Activated CD8-positive, alpha-beta memory T cell treated with anti-CD3 and anti-CD28 coated beads, Interleukin-2, amount 10 ng/mL, durations not matched to agents 7 days and 5 days (primary cell): ENCODE measurements at regions not wholly inside any gene's neighbourhood (a gene's known extent, or its start where the extent isn't known, plus 50 kb on each side); places are given as distances from the start of the nearest gene placed in this dataset.

Experiments used
- ATAC-seq: fragments of 150-1000 bp; cut with Tn5 transposase; one replicate; pipeline ENCODE4 v1.10.0; 2021; ENCODE audit warnings: moderate library complexity
- CTCF ChIA-PET: fragments of 350-600 bp; sonication (Branson Sonifier 250); formaldehyde crosslinking; loops from one replicate; lab custom pipeline; 2021; ENCODE audit warnings: antibody characterized with exemption; lab: Charles Lee
- DNase-seq: peaks from one replicate; pipeline ENCODE4 v3.0.0-alpha.2; 2020
- H3K27ac Mint-ChIP-seq: one replicate; pipeline ENCODE4 v1.8.0; 2021; ENCODE audit warnings: mild to moderate bottlenecking, mixed read lengths
- H3K27me3 Mint-ChIP-seq: one replicate; pipeline ENCODE4 v1.8.0; 2021; ENCODE audit warnings: mixed read lengths
- H3K36me3 Mint-ChIP-seq: one replicate; pipeline ENCODE4 v1.8.0; 2021; ENCODE audit warnings: mild to moderate bottlenecking, mixed read lengths
- H3K4me1 Mint-ChIP-seq: one replicate; pipeline ENCODE4 v1.8.0; 2021; ENCODE audit warnings: mixed read lengths
- H3K4me3 Mint-ChIP-seq: one replicate; pipeline ENCODE4 v1.8.0; 2021; ENCODE audit warnings: mild to moderate bottlenecking, moderate library complexity, mixed read lengths
- H3K9me3 Mint-ChIP-seq: one replicate; pipeline ENCODE4 v1.8.0; 2022; ENCODE audit warnings: low read depth, mixed read lengths

DNA sequence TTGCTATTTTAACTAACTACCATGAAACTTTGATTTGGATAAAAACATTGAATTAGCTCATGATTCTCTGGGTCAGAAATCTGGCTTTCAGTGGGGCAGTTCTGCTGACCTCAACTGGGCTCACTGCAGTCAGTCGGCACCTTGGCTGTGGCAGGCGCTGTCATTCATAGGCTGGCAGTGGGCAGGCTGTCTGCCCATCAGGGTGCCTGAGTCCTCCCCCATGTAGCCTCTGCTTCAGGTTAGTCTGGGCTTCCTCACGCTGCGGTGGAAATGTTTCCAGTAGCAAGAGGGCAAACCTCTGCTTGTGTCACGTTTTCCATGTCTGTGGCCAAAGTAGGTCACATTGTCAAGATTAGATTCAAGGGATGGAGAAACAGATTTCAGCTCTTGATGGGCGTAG is 251.0 kb upstream of the TCF21 start:
- Mint-ChIP-seq H3K36me3 (no peaks in the 10 kb centered on the region), H3K4me1 (no peaks in the 10 kb centered on the region), H3K27ac (no peak overlapping the region), H3K9me3 (no peaks in the 10 kb centered on the region), H3K27me3 (no peaks in the 10 kb centered on the region), H3K4me3 (no peak overlapping the region)
- ATAC-seq (no peak), DNase-seq (no peak)
- CTCF ChIA-PET: no interaction called here

DNA sequence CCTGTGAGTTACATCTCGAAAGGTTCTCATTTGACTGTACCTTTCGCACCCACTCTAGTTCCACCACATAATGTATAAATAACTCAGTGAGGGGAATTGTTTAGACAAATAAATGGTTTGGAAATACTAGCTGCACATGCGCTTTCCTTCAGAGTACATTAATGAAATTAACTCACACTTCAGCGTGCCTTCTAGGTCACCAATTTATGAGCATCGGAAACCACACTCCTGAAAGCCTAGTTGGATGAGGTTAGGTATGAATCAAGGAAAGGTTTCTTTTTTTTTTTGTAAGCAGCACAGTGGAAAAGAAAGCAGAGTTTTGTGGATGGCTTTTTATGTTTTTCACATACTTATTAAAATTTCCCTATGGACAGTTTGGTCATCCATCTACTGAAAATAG is 247.8 kb upstream of the TCF21 start:
- H3K36me3 Mint-ChIP-seq: no peaks in the 10 kb centered on the region
- H3K4me1 Mint-ChIP-seq: no peaks in the 10 kb centered on the region

DNA sequence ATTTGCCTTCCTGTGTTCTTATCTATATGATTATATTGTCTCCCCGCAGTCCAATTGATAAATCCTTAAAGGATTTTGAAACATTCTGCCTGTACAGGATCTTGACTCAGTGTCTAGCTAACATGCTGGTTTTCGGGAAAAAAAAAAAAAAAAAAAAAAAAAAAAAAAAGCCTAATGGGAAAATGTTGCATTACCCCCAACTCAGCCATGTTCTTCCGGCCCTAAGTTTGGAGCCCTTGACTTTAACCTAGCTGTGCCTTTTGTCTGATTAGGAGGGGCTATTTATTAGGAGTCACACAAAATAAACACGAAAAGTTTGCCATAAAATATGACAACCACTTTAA is 244.4 kb upstream of the TCF21 start:
- Mint-ChIP-seq H3K9me3 (no peaks in the 10 kb centered on the region), H3K4me1 (no peaks in the 10 kb centered on the region), H3K27ac (no peak overlapping the region), H3K27me3 (no peaks in the 10 kb centered on the region), H3K36me3 (no peaks in the 10 kb centered on the region), H3K4me3 (no peak overlapping the region)
- ATAC-seq: no peak
- CTCF ChIA-PET: no interaction called here
- no peak for DNase-seq

More for the DNA sequence above, 247.8 kb upstream of the TCF21 start:
- H3K9me3 Mint-ChIP-seq: no peaks in the 10 kb centered on the region
- DNase-seq (no peak), ATAC-seq (no peak)
- no peak overlapping the region for H3K27ac Mint-ChIP-seq
- no peak overlapping the region for H3K4me3 Mint-ChIP-seq
- CTCF ChIA-PET: no interaction called here
- no peaks in the 10 kb centered on the region for H3K27me3 Mint-ChIP-seq

DNA sequence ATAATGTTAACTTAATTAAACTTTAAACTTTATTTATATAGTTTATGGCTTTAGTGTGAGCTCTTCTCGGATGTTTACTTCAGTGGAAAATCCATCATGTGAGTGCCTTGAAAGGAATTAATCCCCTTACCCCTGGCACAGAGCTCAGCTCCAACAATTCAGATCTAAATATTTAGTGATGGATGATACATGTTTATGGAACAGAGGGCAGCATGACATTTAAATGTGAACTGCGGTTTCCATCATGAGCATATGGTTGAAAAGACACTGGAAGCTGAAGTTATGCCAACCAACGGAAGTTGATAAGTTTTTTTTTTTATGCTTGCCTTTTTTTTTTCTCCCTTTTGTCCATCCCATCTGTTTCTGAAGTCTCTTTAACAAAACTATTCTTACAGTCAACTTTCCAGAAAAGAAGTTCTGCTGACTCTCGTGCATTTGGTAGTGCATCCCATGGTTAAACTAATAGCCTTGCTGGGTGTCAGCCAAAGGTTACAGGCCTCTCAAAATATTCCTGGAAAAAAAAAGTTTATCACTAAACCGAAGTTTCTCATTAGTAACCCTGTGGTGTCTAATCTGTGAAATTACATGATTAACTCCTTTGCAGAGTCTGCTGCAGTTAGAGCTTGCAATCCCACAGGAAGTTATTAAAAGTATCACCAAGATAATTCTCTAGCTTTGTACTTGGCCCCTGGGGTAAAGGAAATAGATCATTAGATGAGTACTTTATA is 243.9 kb upstream of the TCF21 start:
- DNase-seq (no peak), ATAC-seq (no peak)
- H3K4me1 Mint-ChIP-seq: no peaks in the 10 kb centered on the region
- H3K9me3 Mint-ChIP-seq: no peaks in the 10 kb centered on the region
- H3K4me3 Mint-ChIP-seq: no peak overlapping the region
- CTCF ChIA-PET: no interaction called here
- no peaks in the 10 kb centered on the region for H3K36me3 Mint-ChIP-seq
- no peaks in the 10 kb centered on the region for H3K27me3 Mint-ChIP-seq
- no peak overlapping the region for H3K27ac Mint-ChIP-seq

DNA sequence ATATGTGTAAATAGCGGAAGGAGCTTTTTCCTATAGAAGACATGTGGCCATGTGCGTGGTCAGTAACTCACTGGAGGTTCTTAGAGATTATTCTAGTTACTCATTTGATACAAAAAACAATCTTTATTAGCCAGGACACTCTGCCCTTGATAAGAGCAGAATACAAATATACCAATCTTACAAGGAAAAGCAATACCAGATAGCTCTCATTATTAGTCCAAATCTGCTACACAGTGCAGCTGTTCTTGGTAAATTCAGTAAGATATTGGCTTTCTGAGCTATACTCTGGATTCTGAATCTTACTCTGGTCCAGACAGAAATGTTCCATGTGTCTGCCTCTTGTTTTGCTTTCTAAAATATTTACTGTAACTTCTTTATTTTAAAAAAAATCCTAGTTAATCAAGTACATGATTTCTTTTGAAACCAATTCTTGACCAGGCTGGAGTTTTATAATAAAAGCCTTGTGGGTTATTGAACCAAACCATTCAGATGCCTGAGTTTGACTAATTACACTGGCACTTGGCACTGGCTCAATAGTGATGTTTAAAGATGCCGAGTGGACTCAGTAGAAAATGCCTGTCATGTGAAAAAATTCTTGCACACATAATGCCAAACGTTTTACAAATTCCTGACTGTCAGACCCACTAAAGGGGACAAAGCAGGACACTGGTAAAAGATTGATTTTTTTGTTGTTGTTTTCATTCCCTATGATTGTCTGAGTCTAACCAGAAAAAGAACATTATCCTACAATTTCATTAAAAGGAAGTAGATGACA is 242.8 kb upstream of the TCF21 start:
- H3K9me3 Mint-ChIP-seq: no peaks in the 10 kb centered on the region
- CTCF ChIA-PET: no interaction called here
- H3K4me1 Mint-ChIP-seq: no peaks in the 10 kb centered on the region
- no peaks in the 10 kb centered on the region for H3K27me3 Mint-ChIP-seq
- no peak overlapping the region for H3K27ac Mint-ChIP-seq
- DNase-seq: no peak
- H3K4me3 Mint-ChIP-seq: no peak overlapping the region
- ATAC-seq: no peak
- H3K36me3 Mint-ChIP-seq: no peaks in the 10 kb centered on the region

DNA sequence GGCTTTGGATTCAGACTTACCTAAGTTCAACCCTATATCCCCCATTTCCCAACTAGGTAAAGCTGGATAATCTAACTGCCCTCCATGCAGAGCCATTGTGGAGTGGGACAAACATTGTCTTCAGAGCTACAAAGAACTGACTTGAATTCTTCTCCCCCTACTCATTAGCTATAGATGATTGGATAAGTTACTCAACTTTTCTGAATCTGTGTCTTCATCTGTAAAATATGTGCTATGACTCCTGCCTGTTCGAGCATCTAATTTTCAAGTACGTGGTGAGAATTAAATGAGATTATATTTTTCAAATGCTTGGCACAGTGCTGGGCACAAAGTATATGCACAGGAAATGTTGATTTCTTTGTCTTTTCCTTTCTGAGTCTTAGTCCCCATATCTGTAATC is 240.3 kb upstream of the TCF21 start:
- ATAC-seq (no peak), DNase-seq (no peak)
- no peaks in the 10 kb centered on the region for H3K36me3 Mint-ChIP-seq
- no peak overlapping the region for H3K27ac Mint-ChIP-seq
- H3K27me3 Mint-ChIP-seq: no peaks in the 10 kb centered on the region
- no peaks in the 10 kb centered on the region for H3K9me3 Mint-ChIP-seq
- CTCF ChIA-PET: interaction anchor here (0.6 kb wide), 1 partner anchor 261 kb away, joined by 4 read pairs; no protein-coding TSS in a partner anchor
- H3K4me3 Mint-ChIP-seq: no peak overlapping the region
- no peaks in the 10 kb centered on the region for H3K4me1 Mint-ChIP-seq

DNA sequence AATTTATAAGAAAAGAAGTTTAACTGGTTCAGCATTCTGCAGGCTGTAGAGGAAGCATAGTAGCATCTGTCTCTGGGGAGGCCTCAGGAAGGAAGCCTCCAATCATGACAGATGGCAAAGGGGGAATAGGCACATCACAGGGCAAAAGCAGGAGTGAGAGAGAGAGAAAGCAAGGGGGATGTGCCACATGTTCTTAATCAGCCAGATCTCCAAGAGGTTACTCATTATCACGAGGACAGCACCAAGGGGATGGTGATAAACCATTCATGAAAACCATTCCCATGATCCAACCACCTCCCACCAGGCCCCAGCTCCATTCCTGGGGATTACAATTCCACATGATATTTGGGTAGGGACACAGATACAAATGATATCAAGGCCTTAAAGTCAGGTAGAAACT is 217.5 kb upstream of the TCF21 start:
- ATAC-seq (no peak), DNase-seq (no peak)
- no peaks in the 10 kb centered on the region for H3K27me3 Mint-ChIP-seq
- CTCF ChIA-PET: no interaction called here
- H3K9me3 Mint-ChIP-seq: no peaks in the 10 kb centered on the region
- H3K4me3 Mint-ChIP-seq: no peak overlapping the region
- no peaks in the 10 kb centered on the region for H3K4me1 Mint-ChIP-seq
- no peak overlapping the region for H3K27ac Mint-ChIP-seq
- H3K36me3 Mint-ChIP-seq: no peaks in the 10 kb centered on the region

DNA sequence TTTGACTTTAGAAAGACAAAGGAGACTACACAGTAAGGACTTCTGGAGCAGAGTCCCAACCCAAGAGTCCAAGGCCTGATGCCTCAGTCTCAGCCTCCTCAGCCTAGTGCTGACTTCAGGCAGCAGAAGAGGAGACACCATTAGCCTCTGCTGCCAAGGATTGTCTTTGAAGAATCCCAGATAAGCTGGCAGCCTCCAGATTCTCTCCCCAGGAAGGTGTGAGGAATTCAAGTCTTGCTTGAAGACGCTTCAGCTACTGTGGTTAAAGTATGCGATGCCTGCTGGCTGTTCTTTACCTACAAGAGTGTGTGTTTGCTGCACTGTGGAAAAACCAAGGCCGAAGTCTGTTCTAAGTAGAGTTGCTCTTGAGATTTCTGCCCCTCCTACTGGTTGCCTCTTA is 215.9 kb upstream of the TCF21 start:
- Mint-ChIP-seq H3K9me3 (no peaks in the 10 kb centered on the region), H3K27ac (no peak overlapping the region), H3K4me3 (no peak overlapping the region), H3K4me1 (no peaks in the 10 kb centered on the region), H3K27me3 (no peaks in the 10 kb centered on the region), H3K36me3 (no peaks in the 10 kb centered on the region)
- CTCF ChIA-PET: no interaction called here
- DNase-seq (no peak), ATAC-seq (no peak)

DNA sequence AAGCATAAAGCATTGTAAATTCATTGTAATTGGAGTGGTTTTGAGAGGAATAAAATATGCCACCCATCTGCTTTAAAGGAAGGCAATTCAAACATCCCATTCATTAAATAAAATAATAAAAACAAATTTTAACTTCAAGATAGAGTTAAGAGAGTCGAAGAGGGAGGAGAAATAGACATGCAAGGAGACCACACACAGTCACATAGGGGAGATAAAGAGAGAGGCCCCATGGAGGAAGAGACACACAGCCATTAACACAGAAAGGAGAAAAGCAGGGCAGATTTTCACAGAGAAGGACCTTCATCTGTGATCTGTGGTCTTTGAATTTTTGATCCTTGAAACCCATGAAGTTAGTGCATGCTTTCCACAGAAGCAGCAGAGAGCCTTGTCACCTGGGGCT is 214.3 kb upstream of the TCF21 start:
- DNase-seq (no peak), ATAC-seq (no peak)
- Mint-ChIP-seq H3K9me3 (no peaks in the 10 kb centered on the region), H3K4me1 (no peaks in the 10 kb centered on the region), H3K27me3 (no peaks in the 10 kb centered on the region), H3K36me3 (no peaks in the 10 kb centered on the region), H3K27ac (no peak overlapping the region), H3K4me3 (no peak overlapping the region)
- CTCF ChIA-PET: no interaction called here

DNA sequence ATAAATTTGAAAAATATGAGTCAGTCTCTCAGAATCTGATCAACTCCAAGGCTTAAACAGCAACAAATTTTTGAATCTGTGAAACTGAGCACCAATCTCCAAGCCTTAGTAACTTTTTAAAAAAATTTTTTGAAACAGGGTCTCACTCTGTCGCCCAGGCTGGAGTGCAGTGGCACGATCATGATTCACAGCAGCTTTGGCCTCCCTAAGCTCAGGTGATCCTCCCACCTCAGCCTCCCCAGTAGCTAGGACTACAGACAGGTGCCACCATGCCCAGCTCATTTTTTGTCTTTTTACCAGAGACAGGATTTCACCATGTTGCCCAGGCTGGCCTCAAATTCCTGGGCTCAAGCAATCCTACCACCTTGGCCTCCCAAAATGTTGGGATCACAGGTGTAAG is 207.9 kb upstream of the TCF21 start:
- H3K27ac Mint-ChIP-seq: no peak overlapping the region
- CTCF ChIA-PET: no interaction called here
- no peaks in the 10 kb centered on the region for H3K27me3 Mint-ChIP-seq
- H3K4me1 Mint-ChIP-seq: no peaks in the 10 kb centered on the region
- H3K4me3 Mint-ChIP-seq: no peak overlapping the region
- DNase-seq: no peak
- H3K36me3 Mint-ChIP-seq: no peaks in the 10 kb centered on the region
- H3K9me3 Mint-ChIP-seq: no peaks in the 10 kb centered on the region
- ATAC-seq: no peak

DNA sequence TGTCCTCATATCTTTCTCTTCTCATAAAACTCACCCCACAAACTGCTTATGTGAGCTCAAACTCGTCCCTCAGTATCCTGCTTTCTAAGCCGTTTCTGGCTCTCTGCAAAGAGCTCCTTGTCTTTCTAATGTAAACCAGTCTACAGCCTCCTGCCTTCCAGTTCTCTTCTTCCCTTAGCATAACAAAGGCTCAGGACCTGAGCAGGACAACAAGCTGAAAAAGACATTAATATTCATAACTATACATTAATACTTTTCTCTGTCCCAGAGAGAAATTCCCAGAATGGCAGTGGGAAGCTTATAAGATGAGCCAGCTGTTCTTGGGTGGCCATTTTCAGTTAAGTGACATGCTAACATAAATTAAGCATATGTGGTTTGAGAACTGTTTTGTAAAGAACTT is 207.0 kb upstream of the TCF21 start:
- ATAC-seq (no peak), DNase-seq (no peak)
- H3K4me1 Mint-ChIP-seq: no peaks in the 10 kb centered on the region
- H3K4me3 Mint-ChIP-seq: no peak overlapping the region
- no peaks in the 10 kb centered on the region for H3K9me3 Mint-ChIP-seq
- no peaks in the 10 kb centered on the region for H3K27me3 Mint-ChIP-seq
- CTCF ChIA-PET: no interaction called here
- H3K36me3 Mint-ChIP-seq: no peaks in the 10 kb centered on the region
- H3K27ac Mint-ChIP-seq: no peak overlapping the region

DNA sequence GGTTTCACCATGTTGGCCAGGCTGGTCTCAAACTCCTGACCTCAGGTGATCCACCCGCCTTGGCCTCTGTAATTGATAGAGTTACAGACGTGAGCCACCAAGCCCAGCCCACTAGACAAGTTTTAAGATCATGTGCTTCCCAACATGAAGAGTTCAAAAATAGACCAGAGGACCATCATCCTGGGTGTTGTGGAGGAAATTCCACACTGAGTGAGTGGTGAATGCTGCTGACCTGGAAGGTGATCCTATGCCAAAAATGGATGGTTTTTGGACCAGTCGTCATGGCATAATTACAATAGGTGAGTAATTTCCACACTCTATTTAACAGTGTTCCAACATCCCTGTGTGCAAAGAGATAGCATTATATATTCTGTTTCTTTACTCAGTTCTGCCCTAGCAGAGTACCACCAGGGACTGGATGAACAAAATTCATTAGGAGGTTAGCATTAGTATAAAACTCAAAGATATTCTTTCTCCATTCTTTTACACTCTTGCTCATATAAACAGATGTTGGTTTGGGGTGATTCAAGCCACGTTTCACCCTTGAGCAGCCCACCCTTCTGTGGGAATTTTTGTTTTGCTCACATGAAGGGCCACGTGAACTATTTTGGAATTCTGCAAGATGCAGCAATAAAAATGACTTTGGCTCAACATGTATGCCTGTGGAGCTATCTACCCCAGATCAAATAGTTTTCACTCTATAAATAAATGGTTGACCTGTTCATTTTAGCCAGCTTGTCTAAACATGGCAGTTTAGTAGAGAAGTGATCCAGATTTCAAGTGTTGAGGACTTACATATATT is 206.2 kb upstream of the TCF21 start:
- H3K36me3 Mint-ChIP-seq: no peaks in the 10 kb centered on the region

DNA sequence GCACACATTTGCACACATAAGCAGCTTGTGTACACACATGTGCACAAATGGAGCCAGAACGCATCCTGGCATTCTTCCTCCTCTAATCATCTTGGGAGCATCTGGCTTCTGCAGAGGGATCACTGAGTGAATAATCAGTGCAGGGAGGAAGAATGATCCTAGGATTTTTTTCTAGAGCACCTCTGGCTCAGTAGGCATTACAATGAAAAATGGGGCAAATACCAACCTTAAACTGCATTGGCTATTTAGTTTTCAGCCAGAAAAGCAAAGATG is 205.7 kb upstream of the TCF21 start:
- CTCF ChIA-PET: no interaction called here
- H3K4me3 Mint-ChIP-seq: no peak overlapping the region
- H3K36me3 Mint-ChIP-seq: no peaks in the 10 kb centered on the region
- no peaks in the 10 kb centered on the region for H3K9me3 Mint-ChIP-seq
- no peaks in the 10 kb centered on the region for H3K4me1 Mint-ChIP-seq
- no peak overlapping the region for H3K27ac Mint-ChIP-seq
- DNase-seq (no peak), ATAC-seq (no peak)
- no peaks in the 10 kb centered on the region for H3K27me3 Mint-ChIP-seq

More for the DNA sequence above, 206.2 kb upstream of the TCF21 start:
- ATAC-seq (no peak), DNase-seq (no peak)
- Mint-ChIP-seq H3K27me3 (no peaks in the 10 kb centered on the region), H3K9me3 (no peaks in the 10 kb centered on the region), H3K4me1 (no peaks in the 10 kb centered on the region), H3K4me3 (no peak overlapping the region), H3K27ac (no peak overlapping the region)
- CTCF ChIA-PET: no interaction called here

DNA sequence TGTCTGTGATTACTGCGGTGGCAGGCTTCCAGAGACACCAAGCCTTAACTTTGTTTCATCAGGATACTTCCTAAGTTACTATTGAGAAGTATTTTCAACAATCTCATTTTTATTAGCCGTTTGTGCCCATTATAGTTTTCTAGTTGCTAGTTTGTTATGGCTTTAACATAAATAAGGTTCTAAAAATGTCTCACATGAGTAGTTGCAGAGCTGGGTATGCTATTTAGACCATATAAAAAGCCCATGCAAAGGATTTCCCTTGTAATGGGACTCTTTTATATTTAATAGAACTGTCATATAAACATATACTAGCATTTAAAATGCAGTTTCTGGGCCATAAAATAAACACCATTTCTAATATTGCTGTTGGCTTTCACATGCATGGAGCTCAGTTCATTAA is 205.3 kb upstream of the TCF21 start:
- H3K27me3 Mint-ChIP-seq: no peaks in the 10 kb centered on the region
- no peak overlapping the region for H3K27ac Mint-ChIP-seq
- no peaks in the 10 kb centered on the region for H3K36me3 Mint-ChIP-seq
- no peaks in the 10 kb centered on the region for H3K9me3 Mint-ChIP-seq
- ATAC-seq (no peak), DNase-seq (no peak)
- no peaks in the 10 kb centered on the region for H3K4me1 Mint-ChIP-seq
- H3K4me3 Mint-ChIP-seq: no peak overlapping the region
- CTCF ChIA-PET: no interaction called here
